Spinal cord (tissue), 9 donors: ENCODE measurements at regions not wholly inside any gene's neighbourhood (a gene's known extent, or its start where the extent isn't known, plus 50 kb on each side); places are given as distances from the start of the nearest gene placed in this dataset.
A peak's percentile ranks its signal among the peaks of the same experiment; 100 is the strongest.

Source experiments
- DNase-seq, 6 donors: peaks; one replicate each; pipeline versions ENCODE4 v3.0.0 to v3.0.0-alpha.2; 2013 to 2015; ENCODE audit warnings: low spot score in 6 of 6, low read depth in 4 of 6
- H3K27ac ChIP-seq: one replicate; pipeline ENCODE4 v1.5.1; 2013; ENCODE audit warnings: low read depth, low read length, control low read depth
- H3K27me3 ChIP-seq: one replicate; pipeline ENCODE4 v1.6.1; 2013; ENCODE audit warnings: low read length; ENCODE audit not compliant: control insufficient read depth, insufficient read depth
- H3K36me3 ChIP-seq: one replicate; pipeline ENCODE4 v1.6.1; 2013; ENCODE audit warnings: low read length; ENCODE audit not compliant: control insufficient read depth, insufficient read depth
- H3K4me1 ChIP-seq: one replicate; pipeline ENCODE4 v1.6.1; 2013; ENCODE audit warnings: low read length; ENCODE audit not compliant: control insufficient read depth, insufficient read depth
- H3K4me3 ChIP-seq: one replicate; pipeline ENCODE4 v1.5.1; 2013; ENCODE audit warnings: low read depth, low read length, control low read depth
- H3K9me3 ChIP-seq: one replicate; pipeline ENCODE4 v1.6.1; 2013; ENCODE audit warnings: low read length; ENCODE audit not compliant: control insufficient read depth, insufficient read depth
- WGBS: methylation state at CpG from one replicate; pipeline ENCODE4 v1.1.5; 2013; ENCODE audit warnings: missing lambda C conversion rate; ENCODE audit not compliant: insufficient coverage; 5-methylcytosine and 5-hydroxymethylcytosine counted together
- donor health status: healthy.

DNA sequence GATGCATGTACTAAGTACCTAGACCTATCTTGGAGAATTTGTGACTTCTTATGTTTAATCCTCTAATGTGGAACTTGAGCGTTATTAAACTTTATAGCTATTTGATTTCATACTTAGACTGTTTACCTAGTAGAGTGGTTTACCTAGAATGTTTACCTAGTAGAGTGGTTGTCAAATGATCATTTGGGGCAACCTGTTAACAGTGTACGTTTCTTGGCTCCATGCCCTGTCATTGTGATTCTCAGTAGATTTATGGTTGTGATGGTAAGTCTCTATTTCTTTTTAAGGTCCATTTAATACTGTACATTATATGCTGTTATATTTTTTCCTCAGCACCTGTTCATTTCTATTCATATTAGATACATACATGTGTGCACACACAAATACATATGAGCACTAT lies 233.0 kb upstream of the MAD2L1 start:
- no peaks in the 10 kb centered on the region for H3K9me3 ChIP-seq
- no peak overlapping the region for H3K27ac ChIP-seq
- no peak for DNase-seq
- whole genome bisulfite sequencing: no CpG with 5 or more reads among the region's 2 CpGs
- no peaks in the 10 kb centered on the region for H3K36me3 ChIP-seq
- H3K4me3 ChIP-seq: no peak overlapping the region
- H3K27me3 ChIP-seq: no peaks in the 10 kb centered on the region
- no peaks in the 10 kb centered on the region for H3K4me1 ChIP-seq

- DNase-seq: peak in 1 of 6 donors; percentile 38
- H3K4me3 ChIP-seq: no peak overlapping the region
- no peaks in the 10 kb centered on the region for H3K9me3 ChIP-seq
- H3K4me1 ChIP-seq: no peaks in the 10 kb centered on the region
- H3K27ac ChIP-seq: no peak overlapping the region
- H3K27me3 ChIP-seq: no peaks in the 10 kb centered on the region
- no CpG with 5 or more reads among the region's 4 CpGs for WGBS
- no peaks in the 10 kb centered on the region for H3K36me3 ChIP-seq
Observed at GRCh38 chr4:120293341-120293740, 226.7 kb upstream of the MAD2L1 start.

DNA sequence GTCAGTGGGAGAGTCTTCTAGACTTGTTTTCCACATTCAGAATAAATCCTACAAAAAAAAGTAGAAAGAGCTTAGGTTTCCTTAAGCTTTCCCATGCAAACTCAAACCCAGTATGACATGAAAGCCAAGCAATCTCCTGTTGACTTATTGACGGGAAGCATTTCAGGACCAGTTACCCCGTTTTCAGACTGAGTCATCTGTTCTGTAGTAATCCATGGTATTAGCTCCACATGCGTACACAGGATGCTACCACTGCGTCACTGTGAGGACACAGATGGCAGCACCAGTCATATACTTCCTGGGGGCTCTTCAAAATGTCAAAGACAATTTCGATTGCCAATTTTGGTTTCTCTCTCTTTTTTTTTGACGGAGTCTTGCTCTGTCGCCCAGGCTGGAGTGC lies 224.9 kb upstream of the MAD2L1 start:
- no peak for DNase-seq
- no peaks in the 10 kb centered on the region for H3K36me3 ChIP-seq
- H3K27ac ChIP-seq: no peak overlapping the region
- no peak overlapping the region for H3K4me3 ChIP-seq
- no peaks in the 10 kb centered on the region for H3K9me3 ChIP-seq
- no peaks in the 10 kb centered on the region for H3K27me3 ChIP-seq
- H3K4me1 ChIP-seq: no peaks in the 10 kb centered on the region
- WGBS: 88% methylated on average over 7 of the region's 7 CpGs

DNA sequence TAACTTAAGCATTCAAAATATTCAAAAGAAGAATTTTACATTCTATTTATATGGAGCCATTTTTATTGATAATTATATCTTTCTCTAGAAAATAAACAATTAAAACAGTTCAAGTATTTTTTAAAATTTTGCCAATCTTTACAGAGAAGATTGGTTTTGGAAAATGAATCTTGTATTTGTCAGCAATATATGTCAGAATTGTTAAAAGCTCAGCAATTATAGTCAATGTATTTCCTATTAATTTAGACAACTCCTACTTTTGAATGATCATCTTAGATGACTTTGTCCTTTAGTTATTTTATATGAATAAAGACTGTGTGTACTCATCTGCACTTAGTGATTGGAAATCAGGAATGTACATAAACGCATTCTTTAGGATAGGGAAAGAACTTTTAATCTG lies 223.9 kb upstream of the MAD2L1 start:
- no peaks in the 10 kb centered on the region for H3K9me3 ChIP-seq
- DNase-seq: no peak
- no peak overlapping the region for H3K4me3 ChIP-seq
- H3K36me3 ChIP-seq: no peaks in the 10 kb centered on the region
- H3K4me1 ChIP-seq: no peaks in the 10 kb centered on the region
- no peak overlapping the region for H3K27ac ChIP-seq
- WGBS: no CpG with 5 or more reads among the region's 1 CpG
- H3K27me3 ChIP-seq: no peaks in the 10 kb centered on the region

- no peak for DNase-seq
- H3K9me3 ChIP-seq: no peaks in the 10 kb centered on the region
- no peak overlapping the region for H3K27ac ChIP-seq
- H3K4me1 ChIP-seq: no peaks in the 10 kb centered on the region
- WGBS: 92% methylated on average over 2 of the region's 2 CpGs
- no peaks in the 10 kb centered on the region for H3K27me3 ChIP-seq
- H3K36me3 ChIP-seq: no peaks in the 10 kb centered on the region
- no peak overlapping the region for H3K4me3 ChIP-seq
Observed at GRCh38 chr4:120286813-120287212, 220.2 kb upstream of the MAD2L1 start.

- no peak overlapping the region for H3K27ac ChIP-seq
- no peak for DNase-seq
- H3K27me3 ChIP-seq: no peaks in the 10 kb centered on the region
- H3K36me3 ChIP-seq: no peaks in the 10 kb centered on the region
- no peaks in the 10 kb centered on the region for H3K9me3 ChIP-seq
- H3K4me3 ChIP-seq: no peak overlapping the region
- H3K4me1 ChIP-seq: no peaks in the 10 kb centered on the region
Observed at GRCh38 chr4:120281581-120281980, 214.9 kb upstream of the MAD2L1 start.

- Histone ChIP-seq H3K27me3 (no peaks in the 10 kb centered on the region), H3K27ac (no peak overlapping the region), H3K36me3 (no peaks in the 10 kb centered on the region), H3K4me3 (no peak overlapping the region), H3K4me1 (no peaks in the 10 kb centered on the region), H3K9me3 (no peaks in the 10 kb centered on the region)
- peak in 2 of 6 donors; percentile 8 to 17 for DNase-seq
Observed at GRCh38 chr4:120277391-120277790, 210.7 kb upstream of the MAD2L1 start.

- H3K4me1 ChIP-seq: no peaks in the 10 kb centered on the region
- WGBS: 58% methylated on average over 3 of the region's 5 CpGs
- no peak overlapping the region for H3K27ac ChIP-seq
- no peaks in the 10 kb centered on the region for H3K27me3 ChIP-seq
- H3K36me3 ChIP-seq: no peaks in the 10 kb centered on the region
- H3K9me3 ChIP-seq: no peaks in the 10 kb centered on the region
- no peak for DNase-seq
- H3K4me3 ChIP-seq: no peak overlapping the region
Observed at GRCh38 chr4:120266602-120267001, 200.0 kb upstream of the MAD2L1 start.

DNA sequence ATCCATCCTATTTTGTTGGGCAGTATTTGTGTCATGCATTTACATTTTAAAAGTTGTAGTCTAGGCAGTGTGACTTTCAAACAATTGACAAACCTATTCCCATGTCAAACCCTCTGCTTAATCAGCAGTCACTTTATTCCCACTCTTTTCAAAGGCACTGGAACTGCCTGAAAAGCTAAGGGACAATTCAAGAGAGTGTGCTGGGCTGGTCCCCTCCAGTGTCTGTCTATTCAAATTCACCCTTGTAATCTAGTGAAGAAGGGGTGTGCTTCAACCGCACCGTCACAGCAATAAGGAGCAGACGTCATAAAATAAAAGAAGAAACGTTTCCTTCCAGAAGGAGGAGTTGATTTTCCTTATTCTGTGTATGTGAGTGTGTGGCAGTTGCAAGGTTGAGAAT lies 197.0 kb upstream of the MAD2L1 start:
- Histone ChIP-seq H3K9me3 (no peaks in the 10 kb centered on the region), H3K36me3 (no peaks in the 10 kb centered on the region), H3K4me3 (no peak overlapping the region), H3K4me1 (no peaks in the 10 kb centered on the region), H3K27ac (no peak overlapping the region), H3K27me3 (no peaks in the 10 kb centered on the region)
- peak in 1 of 6 donors; percentile 26 for DNase-seq
- no CpG with 5 or more reads among the region's 4 CpGs for WGBS

- 100% methylated on average over 1 of the region's 6 CpGs for WGBS
- no peaks in the 10 kb centered on the region for H3K4me1 ChIP-seq
- no peaks in the 10 kb centered on the region for H3K36me3 ChIP-seq
- no peak for DNase-seq
- no peak overlapping the region for H3K4me3 ChIP-seq
- no peak overlapping the region for H3K27ac ChIP-seq
- H3K9me3 ChIP-seq: no peaks in the 10 kb centered on the region
- H3K27me3 ChIP-seq: no peaks in the 10 kb centered on the region
Observed at GRCh38 chr4:120261117-120261516, 194.5 kb upstream of the MAD2L1 start.
